HL-60 (cell line): ENCODE measurements at regions not wholly inside any gene's neighbourhood (a gene's known extent, or its start where the extent isn't known, plus 50 kb on each side); places are given as distances from the start of the nearest gene placed in this dataset.

Experiments
- DNase-seq, 2 experiments: peaks; one replicate each; pipeline ENCODE4 v3.0.0-alpha.2; 2010 to 2020; ENCODE audit warnings: low read depth in 1 of 2, low spot score in 1 of 2
- H3K27ac ChIP-seq: fragments of 250-450 bp; sonication (Bioruptor Pico); replicated peaks from 2 replicates; pipeline ENCODE4 v1.5.1; 2020; ENCODE audit warnings: mild to moderate bottlenecking, moderate library complexity
- H3K27me3 ChIP-seq: fragments of 250-450 bp; sonication (Bioruptor Pico); 2 replicates; pipeline ENCODE4 v1.5.1; 2021; ENCODE audit warnings: mild to moderate bottlenecking, moderate library complexity; ENCODE audit not compliant: insufficient read depth, poor library complexity, severe bottlenecking
- H3K4me3 ChIP-seq: replicated peaks from 2 replicates; pipeline ENCODE4 v1.5.1; 2011; ENCODE audit warnings: mild to moderate bottlenecking, control low read depth, low read length; ENCODE audit not compliant: insufficient read depth
- CTCF ChIP-seq: IDR thresholded peaks from one replicate; pipeline ENCODE4 v1.5.1; 2011; ENCODE audit warnings: low read length, control low read depth, inconsistent platforms; ENCODE audit not compliant: insufficient read depth
- GABPA ChIP-seq: IDR thresholded peaks from 2 replicates; pipeline ENCODE4 v1.6.1; 2012; ENCODE audit warnings: low read depth
- POLR2AphosphoS5 ChIP-seq: IDR thresholded peaks from 2 replicates; pipeline ENCODE4 v1.6.1; 2012; ENCODE audit warnings: low read depth
- REST ChIP-seq: IDR thresholded peaks from 2 replicates; pipeline ENCODE4 v1.6.1; 2012; ENCODE audit warnings: low read depth; ENCODE audit not compliant: insufficient replicate concordance
- SPI1 ChIP-seq: IDR thresholded peaks from 2 replicates; pipeline ENCODE4 v1.6.1; 2012; ENCODE audit warnings: low read depth, mild to moderate bottlenecking, borderline replicate concordance

- Histone ChIP-seq H3K27ac (no peak overlapping the region), H3K27me3 (no peaks in the 10 kb centered on the region)
- no peak for DNase-seq
Observed at GRCh38 chr5:119949426-119949999, 320.2 kb downstream of the FAM170A start.

GRCh38 chr5:119951330-119951934, 322.1 kb downstream of the FAM170A start:
- no peak overlapping the region for H3K27ac ChIP-seq
- TF ChIP-seq REST (no peak), SPI1 (no peak), GABPA (no peak), POLR2AphosphoS5 (no peak), CTCF (no peak)
- H3K4me3 ChIP-seq, result no peak overlapping the region
- DNase-seq, result no peak
- H3K27me3 ChIP-seq, result no peaks in the 10 kb centered on the region

More at GRCh38 chr5:119949426-119949999, 320.2 kb downstream of the FAM170A start:
- TF ChIP-seq CTCF, result no peak
- TF ChIP-seq GABPA, result no peak
- no peak for TF ChIP-seq POLR2AphosphoS5
- no peak for TF ChIP-seq SPI1
- no peak for TF ChIP-seq REST
- H3K4me3 ChIP-seq, result no peak overlapping the region

GRCh38 chr5:119953474-119953873, 324.1 kb downstream of the FAM170A start:
- no peaks in the 10 kb centered on the region for H3K27me3 ChIP-seq
- DNase-seq, result no peak
- no peak for TF ChIP-seq SPI1
- TF ChIP-seq GABPA, result no peak
- TF ChIP-seq REST, result no peak
- no peak for TF ChIP-seq CTCF
- no peak for TF ChIP-seq POLR2AphosphoS5
- H3K4me3 ChIP-seq, result no peak overlapping the region
- H3K27ac ChIP-seq, result no peak overlapping the region
